Inflammatory macrophage treated with lipopolysaccharide for 1 hour (primary cell): ENCODE measurements at regions not wholly inside any gene's neighbourhood (a gene's known extent, or its start where the extent isn't known, plus 50 kb on each side); places are given as distances from the start of the nearest gene placed in this dataset.

Experiments used
- DNase-seq, 2 donors: peaks; one replicate each; pipeline ENCODE4 v3.0.0-alpha.2; 2020 to 2022

GRCh38 chr11:27857014-27857413 is 156.8 kb upstream of the BDNF start:
- no peak for DNase-seq

GRCh38 chr11:27848423-27848822 is 148.2 kb upstream of the BDNF start:
- DNase-seq: no peak

- no peak for DNase-seq
Observed at GRCh38 chr11:27847496-27847895, 147.2 kb upstream of the BDNF start.

- DNase-seq: no peak
Observed at GRCh38 chr11:27842290-27842689, 142.0 kb upstream of the BDNF start.

- DNase-seq: no peak
Observed at GRCh38 chr11:27841023-27841422, 140.8 kb upstream of the BDNF start.

- no peak for DNase-seq
Observed at GRCh38 chr11:27839226-27839913, 139.1 kb upstream of the BDNF start.

GRCh38 chr11:27838674-27839073 is 138.4 kb upstream of the BDNF start:
- no peak for DNase-seq

GRCh38 chr11:27837895-27838563 is 137.8 kb upstream of the BDNF start:
- DNase-seq: no peak

- DNase-seq: no peak
Observed at GRCh38 chr11:27830206-27830605, 130.0 kb upstream of the BDNF start.

GRCh38 chr11:27820249-27820648 is 120.0 kb upstream of the BDNF start:
- DNase-seq: no peak

- DNase-seq: no peak
Observed at GRCh38 chr11:27816197-27816596, 115.9 kb upstream of the BDNF start.

- DNase-seq: no peak
Observed at GRCh38 chr11:27812341-27812740, 112.1 kb upstream of the BDNF start.

GRCh38 chr11:27807596-27807995 is 107.3 kb upstream of the BDNF start:
- DNase-seq: no peak

GRCh38 chr11:27806122-27806521 is 105.9 kb upstream of the BDNF start:
- DNase-seq: no peak

GRCh38 chr11:27795955-27796861 is 96.0 kb upstream of the BDNF start:
- no peak for DNase-seq

- DNase-seq: no peak
Observed at GRCh38 chr11:27786864-27787263, 86.6 kb upstream of the BDNF start.

- no peak for DNase-seq
Observed at GRCh38 chr11:27786331-27786730, 86.1 kb upstream of the BDNF start.

GRCh38 chr11:27783701-27784355 is 83.6 kb upstream of the BDNF start:
- no peak for DNase-seq

- no peak for DNase-seq
Observed at GRCh38 chr11:27777033-27777432, 76.8 kb upstream of the BDNF start.

GRCh38 chr11:27773884-27774283 is 73.6 kb upstream of the BDNF start:
- DNase-seq: no peak

- no peak for DNase-seq
Observed at GRCh38 chr11:27771516-27771915, 71.3 kb upstream of the BDNF start.

- DNase-seq: no peak
Observed at GRCh38 chr11:27770576-27770975, 70.3 kb upstream of the BDNF start.

- DNase-seq: no peak
Observed at GRCh38 chr11:27763736-27764135, 63.5 kb upstream of the BDNF start.
